DOHH2 (cell line): ENCODE measurements at regions not wholly inside any gene's neighbourhood (a gene's known extent, or its start where the extent isn't known, plus 50 kb on each side); places are given as distances from the start of the nearest gene placed in this dataset.

Experiments used
- H3F3A ChIP-seq: fragments of 200-600 bp; sonication (generic), shearing (Covaris generic); 2 replicates; pipeline ENCODE4 v1.6.0; 2016; ENCODE audit warnings: antibody characterized with exemption, mild to moderate bottlenecking; ENCODE audit not compliant: control insufficient read depth, insufficient read depth
- H3K27ac ChIP-seq: fragments of 200-600 bp; sonication (generic); 2 replicates; pipeline ENCODE4 v1.5.1; 2014; ENCODE audit warnings: low read depth, mild to moderate bottlenecking, low read length, moderate library complexity
- H3K27me3 ChIP-seq: fragments of 200-600 bp; sonication (generic); 2 replicates; pipeline ENCODE4 v1.6.1; 2014; ENCODE audit warnings: mild to moderate bottlenecking, low read length, mixed read lengths; ENCODE audit not compliant: control insufficient read depth
- H3K36me3 ChIP-seq: fragments of 200-600 bp; sonication (generic); 2 replicates; pipeline ENCODE4 v1.6.1; 2014; ENCODE audit warnings: mild to moderate bottlenecking, low read length, moderate library complexity, mixed read lengths; ENCODE audit not compliant: control insufficient read depth
- H3K4me1 ChIP-seq: fragments of 200-600 bp; sonication (generic); 2 replicates; pipeline ENCODE4 v1.6.1; 2014; ENCODE audit warnings: mild to moderate bottlenecking, low read length, mixed read lengths; ENCODE audit not compliant: control insufficient read depth
- H3K4me2 ChIP-seq: fragments of 200-600 bp; sonication (generic); 2 replicates; pipeline ENCODE4 v1.6.0; 2014; ENCODE audit warnings: mild to moderate bottlenecking, low read length, moderate library complexity
- H3K4me3 ChIP-seq: fragments of 200-600 bp; sonication (generic); 2 replicates; pipeline ENCODE4 v1.5.1; 2014; ENCODE audit warnings: mild to moderate bottlenecking, low read length, mixed read lengths
- H3K79me2 ChIP-seq: fragments of 200-600 bp; sonication (generic); 2 replicates; pipeline ENCODE4 v1.6.1; 2014; ENCODE audit warnings: mild to moderate bottlenecking, low read length, mixed read lengths; ENCODE audit not compliant: control insufficient read depth
- H3K9me2 ChIP-seq: fragments of 200-600 bp; sonication (generic); replicated peaks from 2 replicates; pipeline ENCODE4 v1.6.1; 2014; ENCODE audit warnings: mild to moderate bottlenecking, low read length, mixed read lengths; ENCODE audit not compliant: control insufficient read depth
- H3K9me3 ChIP-seq: fragments of 200-600 bp; sonication (generic); 2 replicates; pipeline ENCODE4 v1.6.1; 2014; ENCODE audit warnings: antibody characterized with exemption, low read length, mixed read lengths; ENCODE audit not compliant: control insufficient read depth, insufficient read depth
- H4K20me1 ChIP-seq: fragments of 200-600 bp; sonication (generic); 2 replicates; pipeline ENCODE4 v1.6.0; 2014; ENCODE audit warnings: low read depth, mild to moderate bottlenecking, antibody characterized with exemption, low read length, moderate library complexity; ENCODE audit not compliant: control insufficient read depth, insufficient read depth
- EZH2phosphoT487 ChIP-seq: fragments of 200-600 bp; sonication (generic); IDR thresholded peaks from 2 replicates; pipeline ENCODE4 v1.6.1; 2017; ENCODE audit warnings: borderline replicate concordance, mild to moderate bottlenecking, antibody characterized with exemption, low read length, moderate library complexity, mixed read lengths
- TF ChIP-seq, protein P1 (sequence below): fragments of 200-600 bp; sonication (generic); IDR thresholded peaks from one replicate; pipeline ENCODE4 v1.5.1; 2014; ENCODE audit warnings: antibody characterized with exemption, mild to moderate bottlenecking, low read depth, low read length; ENCODE audit not compliant: poor library complexity, severe bottlenecking

DNA sequence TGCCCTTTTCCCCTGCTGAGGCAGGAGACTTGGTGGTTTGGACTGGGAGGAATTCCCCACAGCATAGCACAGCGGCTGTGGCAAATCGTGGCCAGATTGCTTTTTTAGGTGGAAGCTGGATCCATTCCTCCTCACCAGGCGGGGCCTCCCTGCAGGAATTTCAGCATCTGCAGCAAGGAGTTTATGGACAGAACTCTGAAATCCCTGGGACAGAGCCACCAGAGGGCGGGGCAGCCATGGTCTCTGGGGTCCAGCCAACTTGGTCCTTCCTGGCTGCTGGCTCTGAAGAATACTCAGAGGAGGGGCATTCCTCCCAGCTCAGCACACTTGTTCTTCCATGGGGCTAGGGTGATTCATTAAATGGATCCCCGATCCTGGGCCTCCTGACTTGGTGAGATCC, 794.3 kb downstream of the SH3BGRL start:
- Histone ChIP-seq H3K4me1 (no peaks in the 10 kb centered on the region), H3K9me2 (no peaks in the 10 kb centered on the region), H4K20me1 (no peaks in the 10 kb centered on the region), H3K27ac (no peak overlapping the region), H3K9me3 (no peaks in the 10 kb centered on the region), H3K36me3 (no peaks in the 10 kb centered on the region), H3K4me2 (no peak overlapping the region), H3K79me2 (no peaks in the 10 kb centered on the region), H3F3A (no peaks in the 10 kb centered on the region), H3K27me3 (no peaks in the 10 kb centered on the region), H3K4me3 (no peak overlapping the region)
- no peak for TF ChIP-seq EZH2phosphoT487
- TF ChIP-seq, protein P1, sequence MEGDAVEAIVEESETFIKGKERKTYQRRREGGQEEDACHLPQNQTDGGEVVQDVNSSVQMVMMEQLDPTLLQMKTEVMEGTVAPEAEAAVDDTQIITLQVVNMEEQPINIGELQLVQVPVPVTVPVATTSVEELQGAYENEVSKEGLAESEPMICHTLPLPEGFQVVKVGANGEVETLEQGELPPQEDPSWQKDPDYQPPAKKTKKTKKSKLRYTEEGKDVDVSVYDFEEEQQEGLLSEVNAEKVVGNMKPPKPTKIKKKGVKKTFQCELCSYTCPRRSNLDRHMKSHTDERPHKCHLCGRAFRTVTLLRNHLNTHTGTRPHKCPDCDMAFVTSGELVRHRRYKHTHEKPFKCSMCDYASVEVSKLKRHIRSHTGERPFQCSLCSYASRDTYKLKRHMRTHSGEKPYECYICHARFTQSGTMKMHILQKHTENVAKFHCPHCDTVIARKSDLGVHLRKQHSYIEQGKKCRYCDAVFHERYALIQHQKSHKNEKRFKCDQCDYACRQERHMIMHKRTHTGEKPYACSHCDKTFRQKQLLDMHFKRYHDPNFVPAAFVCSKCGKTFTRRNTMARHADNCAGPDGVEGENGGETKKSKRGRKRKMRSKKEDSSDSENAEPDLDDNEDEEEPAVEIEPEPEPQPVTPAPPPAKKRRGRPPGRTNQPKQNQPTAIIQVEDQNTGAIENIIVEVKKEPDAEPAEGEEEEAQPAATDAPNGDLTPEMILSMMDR, result no peak

DNA sequence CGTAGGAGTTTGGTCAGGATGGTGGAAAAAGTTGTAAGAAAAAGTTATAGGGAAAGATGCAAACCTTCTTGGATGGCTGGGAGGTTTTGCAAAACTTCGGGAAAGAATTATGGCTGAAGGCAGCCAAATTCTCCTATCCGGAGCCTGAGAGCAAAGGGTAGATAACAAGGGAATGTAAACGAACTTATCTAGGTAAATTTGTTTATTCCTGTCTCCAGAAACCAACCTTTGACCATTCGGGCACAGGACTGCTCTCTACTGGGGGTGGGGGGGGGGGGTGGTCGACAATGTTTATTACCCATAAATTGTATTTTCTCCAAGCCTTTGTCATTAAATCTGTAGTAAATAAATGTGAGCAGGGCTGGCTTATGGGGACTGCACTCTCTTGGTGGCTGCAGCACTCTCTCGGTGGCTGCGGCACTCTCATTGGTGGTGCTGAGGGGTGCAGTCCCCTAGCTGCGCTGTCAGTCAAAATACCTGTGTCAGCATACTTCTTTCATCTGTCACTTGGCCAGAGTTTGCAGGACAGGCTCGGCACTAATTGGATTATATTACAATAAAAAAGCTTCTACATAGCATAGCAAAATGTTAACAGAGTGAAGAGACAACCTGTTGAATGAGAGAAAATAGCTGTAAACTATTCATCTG, 827.8 kb downstream of the SH3BGRL start:
- no peak for TF ChIP-seq EZH2phosphoT487
- TF ChIP-seq, protein P1, result no peak
- H3K4me2 ChIP-seq, result no peak overlapping the region

DNA sequence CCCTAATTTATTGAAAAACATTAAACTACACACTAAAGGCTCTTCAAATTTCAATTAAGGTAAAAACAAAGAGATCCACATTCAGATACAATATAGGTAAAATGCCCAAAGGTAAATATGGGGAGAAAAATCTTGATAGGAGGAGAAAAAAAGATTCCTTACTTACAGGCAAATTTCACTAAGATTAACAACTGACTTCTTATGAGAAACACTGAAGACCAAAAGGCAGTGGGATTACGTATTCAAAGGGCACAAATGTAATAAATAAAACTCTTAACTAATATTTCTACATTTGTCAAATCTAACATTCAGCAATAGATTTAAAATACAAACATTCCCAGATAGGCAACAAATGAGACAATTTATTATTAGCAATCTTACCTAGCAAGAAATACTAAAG, 829.3 kb downstream of the SH3BGRL start:
- Histone ChIP-seq H3K4me3 (no peak overlapping the region), H3K79me2 (no peaks in the 10 kb centered on the region), H3K9me3 (no peaks in the 10 kb centered on the region), H3K4me1 (no peaks in the 10 kb centered on the region), H3K9me2 (no peaks in the 10 kb centered on the region), H3K36me3 (no peaks in the 10 kb centered on the region), H3K4me2 (no peak overlapping the region), H3K27me3 (no peaks in the 10 kb centered on the region), H4K20me1 (no peaks in the 10 kb centered on the region), H3F3A (no peaks in the 10 kb centered on the region), H3K27ac (no peak overlapping the region)
- TF ChIP-seq EZH2phosphoT487, result no peak
- TF ChIP-seq, protein P1, result no peak

More for the DNA sequence above, 827.8 kb downstream of the SH3BGRL start:
- H3K4me1 ChIP-seq, result no peaks in the 10 kb centered on the region
- no peaks in the 10 kb centered on the region for H4K20me1 ChIP-seq
- no peaks in the 10 kb centered on the region for H3F3A ChIP-seq
- no peak overlapping the region for H3K4me3 ChIP-seq
- H3K9me3 ChIP-seq, result no peaks in the 10 kb centered on the region
- no peak overlapping the region for H3K27ac ChIP-seq
- no peaks in the 10 kb centered on the region for H3K9me2 ChIP-seq
- no peaks in the 10 kb centered on the region for H3K27me3 ChIP-seq
- no peaks in the 10 kb centered on the region for H3K79me2 ChIP-seq
- H3K36me3 ChIP-seq, result no peaks in the 10 kb centered on the region
